ENCODE measurements at regions not wholly inside any gene's neighbourhood (a gene's known extent, or its start where the extent isn't known, plus 50 kb on each side); places are given as distances from the start of the nearest gene placed in this dataset.

- Histone ChIP-seq H4K20me1 (ENCODE audit: control insufficient read depth, extremely low read depth, insufficient read depth, low read length) (no peaks in the 10 kb centered on the region), H3K27ac (ENCODE audit: control insufficient read depth, insufficient read depth, low read length) (no peak overlapping the region), H3K9me1 (ENCODE audit: control insufficient read depth, extremely low read depth, insufficient read depth, low read length) (no peaks in the 10 kb centered on the region), H3K4me1 (ENCODE audit: control insufficient read depth, extremely low read depth, insufficient read depth, low read length) (no peaks in the 10 kb centered on the region), H3K27me3 (ENCODE audit: control insufficient read depth, extremely low read depth, insufficient read depth, low read length) (no peaks in the 10 kb centered on the region), H3K79me2 (ENCODE audit: control insufficient read depth, insufficient read depth, low read length) (no peaks in the 10 kb centered on the region), H3K9ac (ENCODE audit: control insufficient read depth, extremely low read depth, insufficient read depth, low read length) (no peak overlapping the region), H3K4me3 (ENCODE audit: control insufficient read depth in 2 of 3, extremely low read depth in 1 of 3, insufficient read depth in 2 of 3, low read depth in 1 of 3, low read length in 3 of 3) (no peak overlapping the region), H3K4me2 (ENCODE audit: control insufficient read depth, extremely low read depth, insufficient read depth, low read depth, low read length) (no peak overlapping the region), H3K36me3 (ENCODE audit: control insufficient read depth in 2 of 2, extremely low read depth in 1 of 2, insufficient read depth in 2 of 2, low read length in 2 of 2) (no peaks in the 10 kb centered on the region), H3K9me3 (ENCODE audit: control insufficient read depth, low read depth, low read length) (peaks cover 2% of the 10 kb centered on the region), H2AFZ (ENCODE audit: control insufficient read depth, low read length) (no peak overlapping the region)
- dilution Hi-C loops (cut with MboI; ENCODE audit: extremely low pct_ligation_motif_present, low sequenced_read_pairs) = no loop called here
- TF ChIP-seq, protein P1, sequence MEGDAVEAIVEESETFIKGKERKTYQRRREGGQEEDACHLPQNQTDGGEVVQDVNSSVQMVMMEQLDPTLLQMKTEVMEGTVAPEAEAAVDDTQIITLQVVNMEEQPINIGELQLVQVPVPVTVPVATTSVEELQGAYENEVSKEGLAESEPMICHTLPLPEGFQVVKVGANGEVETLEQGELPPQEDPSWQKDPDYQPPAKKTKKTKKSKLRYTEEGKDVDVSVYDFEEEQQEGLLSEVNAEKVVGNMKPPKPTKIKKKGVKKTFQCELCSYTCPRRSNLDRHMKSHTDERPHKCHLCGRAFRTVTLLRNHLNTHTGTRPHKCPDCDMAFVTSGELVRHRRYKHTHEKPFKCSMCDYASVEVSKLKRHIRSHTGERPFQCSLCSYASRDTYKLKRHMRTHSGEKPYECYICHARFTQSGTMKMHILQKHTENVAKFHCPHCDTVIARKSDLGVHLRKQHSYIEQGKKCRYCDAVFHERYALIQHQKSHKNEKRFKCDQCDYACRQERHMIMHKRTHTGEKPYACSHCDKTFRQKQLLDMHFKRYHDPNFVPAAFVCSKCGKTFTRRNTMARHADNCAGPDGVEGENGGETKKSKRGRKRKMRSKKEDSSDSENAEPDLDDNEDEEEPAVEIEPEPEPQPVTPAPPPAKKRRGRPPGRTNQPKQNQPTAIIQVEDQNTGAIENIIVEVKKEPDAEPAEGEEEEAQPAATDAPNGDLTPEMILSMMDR (optimal IDR thresholded peaks at IDR 0.05 in 1 of 3, IDR thresholded peaks at IDR 0.05 in 1 of 3, conservative IDR thresholded peaks at IDR 0.05 in 1 of 3; ENCODE audit: extremely low read depth in 1 of 3, insufficient read depth in 2 of 3, low read length in 3 of 3) = no peak
- TF ChIP-seq EZH2 (IDR thresholded peaks at IDR 0.05; ENCODE audit: low read length) = no peak
- no peak for DNase-seq (ENCODE audit: low read depth, low spot score)
- FAIRE-seq = no peak
Measured at GRCh38 chr16:26770547-26770946, 296.2 kb upstream of the C16orf82 start.

GRCh38 chr16:26772503-26772902 lies 294.2 kb upstream of the C16orf82 start:
- no peaks in the 10 kb centered on the region for H3K9me1 ChIP-seq (ENCODE audit: control insufficient read depth, extremely low read depth, insufficient read depth, low read length)
- H3K4me2 ChIP-seq (ENCODE audit: control insufficient read depth, extremely low read depth, insufficient read depth, low read depth, low read length) = no peak overlapping the region
- H3K9me3 ChIP-seq (ENCODE audit: control insufficient read depth, low read depth, low read length) = peaks cover 2% of the 10 kb centered on the region
- no peaks in the 10 kb centered on the region for H3K36me3 ChIP-seq (ENCODE audit: control insufficient read depth in 2 of 2, extremely low read depth in 1 of 2, insufficient read depth in 2 of 2, low read length in 2 of 2)
- DNase-seq (ENCODE audit: low read depth, low spot score) (no peak), FAIRE-seq (no peak)
- H3K9ac ChIP-seq (ENCODE audit: control insufficient read depth, extremely low read depth, insufficient read depth, low read length) = no peak overlapping the region
- dilution Hi-C loops (cut with MboI; ENCODE audit: extremely low pct_ligation_motif_present, low sequenced_read_pairs) = no loop called here
- H3K4me3 ChIP-seq (ENCODE audit: control insufficient read depth in 2 of 3, extremely low read depth in 1 of 3, insufficient read depth in 2 of 3, low read depth in 1 of 3, low read length in 3 of 3) = no peak overlapping the region
- no peak for TF ChIP-seq EZH2 (IDR thresholded peaks at IDR 0.05; ENCODE audit: low read length)
- TF ChIP-seq, protein P1 (optimal IDR thresholded peaks at IDR 0.05 in 1 of 3, IDR thresholded peaks at IDR 0.05 in 1 of 3, conservative IDR thresholded peaks at IDR 0.05 in 1 of 3; ENCODE audit: extremely low read depth in 1 of 3, insufficient read depth in 2 of 3, low read length in 3 of 3) = no peak
- H3K4me1 ChIP-seq (ENCODE audit: control insufficient read depth, extremely low read depth, insufficient read depth, low read length) = no peaks in the 10 kb centered on the region
- no peaks in the 10 kb centered on the region for H3K79me2 ChIP-seq (ENCODE audit: control insufficient read depth, insufficient read depth, low read length)
- H2AFZ ChIP-seq (ENCODE audit: control insufficient read depth, low read length) = no peak overlapping the region
- H3K27me3 ChIP-seq (ENCODE audit: control insufficient read depth, extremely low read depth, insufficient read depth, low read length) = no peaks in the 10 kb centered on the region
- no peak overlapping the region for H3K27ac ChIP-seq (ENCODE audit: control insufficient read depth, insufficient read depth, low read length)
- H4K20me1 ChIP-seq (ENCODE audit: control insufficient read depth, extremely low read depth, insufficient read depth, low read length) = no peaks in the 10 kb centered on the region
